H9 (cell line): ENCODE measurements at regions not wholly inside any gene's neighbourhood (a gene's known extent, or its start where the extent isn't known, plus 50 kb on each side); places are given as distances from the start of the nearest gene placed in this dataset.

Source experiments
- DNase-seq: peaks from one replicate; pipeline ENCODE4 v3.0.0-alpha.2; 2017
- H2AFZ ChIP-seq: one replicate; pipeline ENCODE4 v1.6.1; 2013; ENCODE audit warnings: mild to moderate bottlenecking, low read length, control low read depth, moderate library complexity
- H2AK5ac ChIP-seq: 2 replicates; pipeline ENCODE4 v1.6.1; 2013; ENCODE audit warnings: low read length, control low read depth, mixed read lengths; ENCODE audit not compliant: insufficient read length
- H2BK120ac ChIP-seq: one replicate; pipeline ENCODE4 v1.6.1; 2013; ENCODE audit warnings: low read depth, mild to moderate bottlenecking, low read length, control low read depth, inconsistent platforms; ENCODE audit not compliant: poor library complexity, severe bottlenecking
- H2BK12ac ChIP-seq: 2 replicates; pipeline ENCODE4 v1.6.1; 2013; ENCODE audit warnings: low read length, control low read depth, mixed read lengths, low read depth; ENCODE audit not compliant: insufficient read length
- H2BK15ac ChIP-seq: 2 replicates; pipeline ENCODE4 v1.6.1; 2013; ENCODE audit warnings: low read depth, low read length, control low read depth
- H2BK20ac ChIP-seq: one replicate; pipeline ENCODE4 v1.6.1; 2013; ENCODE audit warnings: low read depth, mild to moderate bottlenecking, low read length, control low read depth, inconsistent platforms; ENCODE audit not compliant: poor library complexity, severe bottlenecking
- H2BK5ac ChIP-seq: 2 replicates; pipeline ENCODE4 v1.6.1; 2013; ENCODE audit warnings: low read length, control low read depth, mixed read lengths; ENCODE audit not compliant: insufficient read length
- H3K14ac ChIP-seq: 2 replicates; pipeline ENCODE4 v1.6.1; 2013; ENCODE audit warnings: low read length, control low read depth; ENCODE audit not compliant: insufficient read depth
- H3K18ac ChIP-seq: 2 replicates; pipeline ENCODE4 v1.6.1; 2013; ENCODE audit warnings: low read depth, mild to moderate bottlenecking, mixed read lengths, low read length, control low read depth; ENCODE audit not compliant: insufficient read length
- H3K23ac ChIP-seq: 2 replicates; pipeline ENCODE4 v1.6.1; 2013; ENCODE audit warnings: low read length, control low read depth, mixed read lengths, low read depth; ENCODE audit not compliant: insufficient read length
- H3K23me2 ChIP-seq: 2 replicates; pipeline ENCODE4 v1.6.1; 2013; ENCODE audit warnings: low read depth, mild to moderate bottlenecking, mixed read lengths, low read length, control low read depth; ENCODE audit not compliant: insufficient read length, poor library complexity, severe bottlenecking
- H3K27ac ChIP-seq: 2 replicates; pipeline ENCODE4 v1.5.1; 2013; ENCODE audit warnings: low read length, control low read depth, mixed read lengths, low read depth; ENCODE audit not compliant: insufficient read length
- H3K27me3 ChIP-seq: 2 replicates; pipeline ENCODE4 v1.6.1; 2013; ENCODE audit warnings: low read length, control low read depth, inconsistent platforms; ENCODE audit not compliant: insufficient read depth
- H3K4ac ChIP-seq: 2 replicates; pipeline ENCODE4 v1.6.1; 2013; ENCODE audit warnings: low read depth, mild to moderate bottlenecking, control low read depth, inconsistent platforms, low read length, moderate library complexity
- H3K4me1 ChIP-seq: 2 replicates; pipeline ENCODE4 v1.6.1; 2013; ENCODE audit warnings: low read length, control low read depth, inconsistent platforms; ENCODE audit not compliant: insufficient read depth
- H3K4me2 ChIP-seq: 2 replicates; pipeline ENCODE4 v1.6.1; 2013; ENCODE audit warnings: low read length, control low read depth, mixed read lengths; ENCODE audit not compliant: insufficient read length, insufficient read depth
- H3K56ac ChIP-seq: 2 replicates; pipeline ENCODE4 v1.6.1; 2013; ENCODE audit warnings: low read depth, mild to moderate bottlenecking, mixed read lengths, low read length, control low read depth; ENCODE audit not compliant: insufficient read length
- H3K79me1 ChIP-seq: 2 replicates; pipeline ENCODE4 v1.6.1; 2013; ENCODE audit warnings: low read depth, mild to moderate bottlenecking, moderate library complexity, low read length, control low read depth, inconsistent platforms; ENCODE audit not compliant: insufficient read depth, poor library complexity, severe bottlenecking
- H3K79me2 ChIP-seq: 2 replicates; pipeline ENCODE4 v1.6.1; 2013; ENCODE audit warnings: low read length, control low read depth, inconsistent platforms; ENCODE audit not compliant: insufficient read depth
- H3K9ac ChIP-seq: 2 replicates; pipeline ENCODE4 v1.6.1; 2013; ENCODE audit warnings: low read length, control low read depth, mixed read lengths; ENCODE audit not compliant: insufficient read length; ENCODE audit errors: extremely low read depth
- H3K9me3 ChIP-seq: one replicate; pipeline ENCODE4 v1.6.1; 2013; ENCODE audit warnings: low read depth, low read length, inconsistent platforms; ENCODE audit not compliant: control insufficient read depth
- H3T11ph ChIP-seq: one replicate; pipeline ENCODE4 v1.6.1; 2013; ENCODE audit warnings: mild to moderate bottlenecking, low read length, control low read depth, inconsistent platforms
- H4K20me1 ChIP-seq: one replicate; pipeline ENCODE4 v1.6.1; 2013; ENCODE audit not compliant: control insufficient read depth, insufficient read length, insufficient read depth
- H4K5ac ChIP-seq: 2 replicates; pipeline ENCODE4 v1.6.1; 2013; ENCODE audit warnings: low read depth, mild to moderate bottlenecking, mixed read lengths, low read length, control low read depth; ENCODE audit not compliant: insufficient read length
- H4K8ac ChIP-seq: replicated peaks from 2 replicates; pipeline ENCODE4 v1.6.1; 2013; ENCODE audit warnings: low read length, control low read depth, mixed read lengths, low read depth; ENCODE audit not compliant: insufficient read length
- H4K91ac ChIP-seq: 2 replicates; pipeline ENCODE4 v1.6.1; 2013; ENCODE audit warnings: low read depth, mild to moderate bottlenecking, moderate library complexity, mixed read lengths, low read length, control low read depth; ENCODE audit not compliant: insufficient read length
- H3K27ac Mint-ChIP-seq, 3 experiments: 2 replicates in 2 of 3; 3 replicates in 1 of 3; pipeline ENCODE4 v1.8.0; 2020 to 2021; ENCODE audit warnings: mixed read lengths in 3 of 3, mild to moderate bottlenecking in 1 of 3, moderate library complexity in 1 of 3
- H3K27me3 Mint-ChIP-seq: 2 replicates; pipeline ENCODE4 v1.8.0; 2021; ENCODE audit warnings: low read depth, mild to moderate bottlenecking, moderate library complexity, mixed read lengths
- H3K36me3 Mint-ChIP-seq, 3 experiments: 2 replicates in 2 of 3; 3 replicates in 1 of 3; pipeline ENCODE4 v1.8.0; 2020 to 2021; ENCODE audit warnings: low read depth in 3 of 3, mixed read lengths in 3 of 3; ENCODE audit not compliant: insufficient read depth in 1 of 3
- H3K4me1 Mint-ChIP-seq, 2 experiments: 2 replicates each; pipeline ENCODE4 v1.8.0; 2020; ENCODE audit warnings: mixed read lengths in 2 of 2
- H3K4me3 Mint-ChIP-seq, 2 experiments: 2 replicates in 1 of 2; 3 replicates in 1 of 2; pipeline ENCODE4 v1.8.0; 2020 to 2021; ENCODE audit warnings: mild to moderate bottlenecking in 2 of 2, mixed read lengths in 2 of 2, moderate library complexity in 1 of 2
- H3K9me3 Mint-ChIP-seq, 2 experiments: 2 replicates in 1 of 2; 3 replicates in 1 of 2; pipeline ENCODE4 v1.8.0; 2020; ENCODE audit warnings: mild to moderate bottlenecking in 2 of 2, mixed read lengths in 2 of 2, moderate library complexity in 1 of 2
- CTCF ChIP-seq: fragments of 200-600 bp; sonication (generic); conservative IDR thresholded peaks from 3 replicates; pipeline ENCODE4 v1.8.0; 2021; ENCODE audit warnings: antibody characterized with exemption, mild to moderate bottlenecking
- WGBS: extraction: QIAGEN DNeasy Blood & Tissue Kit; methylation state at CpG from one replicate; pipeline ENCODE4 v1.1.7; 2013; ENCODE audit warnings: missing lambda C conversion rate, low lambda C conversion rate, mixed read lengths; ENCODE audit not compliant: insufficient read length; ENCODE audit errors: extremely low coverage; 5-methylcytosine and 5-hydroxymethylcytosine counted together

GRCh38 chr11:91792779-91793262, 431.8 kb upstream of the FAT3 start:
- no peak overlapping the region for H4K91ac ChIP-seq
- Mint-ChIP-seq H3K27ac (peak overlapping the region; percentile 5 to 76 (median 29); a peak in 2 of 7 replicates), H3K36me3 (no peaks in the 10 kb centered on the region), H3K27me3 (no peaks in the 10 kb centered on the region), H3K4me3 (no peak overlapping the region), H3K4me1 (peaks cover 0 to 2% of the 10 kb centered on the region in 2 experiments; a peak in 2 of 4 replicates), H3K9me3 (no peaks in the 10 kb centered on the region)
- no peaks in the 10 kb centered on the region for H3K79me1 ChIP-seq
- no peak overlapping the region for H2BK120ac ChIP-seq
- no peak overlapping the region for H3K4me2 ChIP-seq
- H3K23me2 ChIP-seq = no peaks in the 10 kb centered on the region
- no peak overlapping the region for H3K18ac ChIP-seq
- no peak overlapping the region for H3K4ac ChIP-seq
- H2BK12ac ChIP-seq = no peak overlapping the region
- no peak overlapping the region for H2BK5ac ChIP-seq
- no peak overlapping the region for H3K23ac ChIP-seq
- no peak overlapping the region for H4K5ac ChIP-seq
- H3K4me1 ChIP-seq = no peaks in the 10 kb centered on the region
- H3K9ac ChIP-seq = no peak overlapping the region
- no peak overlapping the region for H2BK15ac ChIP-seq
- no peaks in the 10 kb centered on the region for H3K79me2 ChIP-seq
- peak overlapping the region; percentile 66 for H2AFZ ChIP-seq
- no peak overlapping the region for H3T11ph ChIP-seq
- no CpG with 5 or more reads among the region's 4 CpGs for WGBS
- H3K9me3 ChIP-seq = no peaks in the 10 kb centered on the region
- no peak for TF ChIP-seq CTCF
- no peak overlapping the region for H4K8ac ChIP-seq
- H2BK20ac ChIP-seq = no peak overlapping the region
- H2AK5ac ChIP-seq = no peak overlapping the region
- H3K56ac ChIP-seq = no peak overlapping the region
- H4K20me1 ChIP-seq = no peaks in the 10 kb centered on the region
- no peak overlapping the region for H3K27ac ChIP-seq
- no peak for DNase-seq
- no peak overlapping the region for H3K14ac ChIP-seq
- H3K27me3 ChIP-seq = no peaks in the 10 kb centered on the region
